ENCODE measurements at regions not wholly inside any gene's neighbourhood (a gene's known extent, or its start where the extent isn't known, plus 50 kb on each side); places are given as distances from the start of the nearest gene placed in this dataset.
"Not testable (repeated sequence)": the region's sequence is repeated elsewhere in the genome, so short reads cannot be mapped to it uniquely, and the experiment has no call there.

- Histone ChIP-seq H3K9ac (ENCODE audit: insufficient read depth, low read length, poor library complexity, severe bottlenecking) (no peak overlapping the region), H3K9me3 (replicated peaks in 1 of 2; ENCODE audit: control insufficient read depth in 1 of 2, insufficient read depth in 1 of 2, low read length in 2 of 2) (peaks cover 0 to 12% of the 10 kb centered on the region in 2 donors), H4K20me1 (ENCODE audit: insufficient read depth, low read length) (no peaks in the 10 kb centered on the region), H3K27ac (ENCODE audit: low read depth in 1 of 2, low read length in 2 of 2) (no peak overlapping the region), H3K36me3 (replicated peaks in 1 of 2; ENCODE audit: control insufficient read depth in 1 of 2, insufficient read depth in 2 of 2, low read length in 2 of 2) (no peaks in the 10 kb centered on the region), H3K4me3 (replicated peaks in 1 of 3; ENCODE audit: low read depth in 2 of 3, low read length in 3 of 3) (no peak overlapping the region), H3K4me1 (ENCODE audit: control insufficient read depth in 1 of 2, insufficient read depth in 2 of 2, low read length in 2 of 2) (no peaks in the 10 kb centered on the region), H3K4me2 (replicated peaks; ENCODE audit: extremely low read depth, low read length, poor library complexity, severe bottlenecking) (no peak overlapping the region), H2AFZ (ENCODE audit: insufficient read depth, low read depth, low read length, poor library complexity, severe bottlenecking) (no peak overlapping the region), H3K27me3 (ENCODE audit: control insufficient read depth in 2 of 2, insufficient read depth in 2 of 2, low read length in 2 of 2) (no peaks in the 10 kb centered on the region), H3K79me2 (ENCODE audit: insufficient read depth, low read length) (no peaks in the 10 kb centered on the region)
- intact Hi-C loops (cut with micrococcal nuclease): no loop called here
- Mint-ChIP-seq H3K27ac (no peak overlapping the region), H3K9me3 (peaks cover 5 to 13% (median 9%) of the 10 kb centered on the region in 7 donors), H3K36me3 (no peaks in the 10 kb centered on the region), H3K27me3 (ENCODE audit: low read depth in 3 of 3) (no peaks in the 10 kb centered on the region), H3K4me1 (peaks cover 9% of the 10 kb centered on the region), H3K4me3 (peak overlapping the region in 1 of 2 donors; percentile 51)
- DNase-seq: no peak
- TF ChIP-seq, protein P1, sequence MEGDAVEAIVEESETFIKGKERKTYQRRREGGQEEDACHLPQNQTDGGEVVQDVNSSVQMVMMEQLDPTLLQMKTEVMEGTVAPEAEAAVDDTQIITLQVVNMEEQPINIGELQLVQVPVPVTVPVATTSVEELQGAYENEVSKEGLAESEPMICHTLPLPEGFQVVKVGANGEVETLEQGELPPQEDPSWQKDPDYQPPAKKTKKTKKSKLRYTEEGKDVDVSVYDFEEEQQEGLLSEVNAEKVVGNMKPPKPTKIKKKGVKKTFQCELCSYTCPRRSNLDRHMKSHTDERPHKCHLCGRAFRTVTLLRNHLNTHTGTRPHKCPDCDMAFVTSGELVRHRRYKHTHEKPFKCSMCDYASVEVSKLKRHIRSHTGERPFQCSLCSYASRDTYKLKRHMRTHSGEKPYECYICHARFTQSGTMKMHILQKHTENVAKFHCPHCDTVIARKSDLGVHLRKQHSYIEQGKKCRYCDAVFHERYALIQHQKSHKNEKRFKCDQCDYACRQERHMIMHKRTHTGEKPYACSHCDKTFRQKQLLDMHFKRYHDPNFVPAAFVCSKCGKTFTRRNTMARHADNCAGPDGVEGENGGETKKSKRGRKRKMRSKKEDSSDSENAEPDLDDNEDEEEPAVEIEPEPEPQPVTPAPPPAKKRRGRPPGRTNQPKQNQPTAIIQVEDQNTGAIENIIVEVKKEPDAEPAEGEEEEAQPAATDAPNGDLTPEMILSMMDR (IDR thresholded peaks at IDR 0.05): no peak
- 20% methylated on average over 1 of the region's 3 CpGs for WGBS (ENCODE audit: insufficient coverage)
Observed at GRCh38 chr12:19916974-19917373, 451.4 kb upstream of the PDE3A start.

DNA sequence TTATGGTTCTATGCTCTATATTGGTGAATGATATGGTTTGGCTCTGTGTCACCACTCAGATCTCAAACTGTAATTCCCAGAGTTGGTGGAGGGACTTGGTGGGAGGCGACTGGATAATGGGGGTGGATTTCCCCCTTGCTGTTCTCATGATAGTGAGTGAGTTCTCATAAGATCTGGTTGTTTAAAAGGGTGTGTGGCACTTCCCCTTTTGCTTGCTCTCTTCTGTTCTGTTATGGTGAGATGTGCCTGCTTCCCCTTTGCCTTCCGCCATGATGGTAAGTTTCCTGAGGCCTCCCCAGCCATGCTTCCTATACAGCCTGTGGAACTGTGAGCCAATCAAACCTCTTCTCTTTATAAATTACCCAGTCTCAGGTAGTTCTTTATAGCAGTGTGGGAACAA is 446.6 kb upstream of the PDE3A start:
- H3K4me3 ChIP-seq (replicated peaks in 1 of 3; ENCODE audit: low read depth in 2 of 3, low read length in 3 of 3); H2AFZ ChIP-seq (ENCODE audit: insufficient read depth, low read depth, low read length, poor library complexity, severe bottlenecking); H3K4me2 ChIP-seq (replicated peaks; ENCODE audit: extremely low read depth, low read length, poor library complexity, severe bottlenecking); H3K9ac ChIP-seq (ENCODE audit: insufficient read depth, low read length, poor library complexity, severe bottlenecking); H3K36me3 ChIP-seq (replicated peaks in 1 of 2; ENCODE audit: control insufficient read depth in 1 of 2, insufficient read depth in 2 of 2, low read length in 2 of 2); H4K20me1 ChIP-seq (ENCODE audit: insufficient read depth, low read length); intact Hi-C loops (cut with micrococcal nuclease); H3K79me2 ChIP-seq (ENCODE audit: insufficient read depth, low read length); H3K36me3 Mint-ChIP-seq; H3K4me1 Mint-ChIP-seq; H3K27me3 Mint-ChIP-seq (ENCODE audit: low read depth in 3 of 3); H3K4me3 Mint-ChIP-seq; H3K27me3 ChIP-seq (ENCODE audit: control insufficient read depth in 2 of 2, insufficient read depth in 2 of 2, low read length in 2 of 2); H3K27ac ChIP-seq (ENCODE audit: low read depth in 1 of 2, low read length in 2 of 2); H3K4me1 ChIP-seq (ENCODE audit: control insufficient read depth in 1 of 2, insufficient read depth in 2 of 2, low read length in 2 of 2): not testable (repeated sequence)
- WGBS (ENCODE audit: insufficient coverage): 89% methylated on average over 1 of the region's 2 CpGs
- peak overlapping the region in 4 of 7 donors; percentile 17 to 80 (median 62) for H3K27ac Mint-ChIP-seq
- DNase-seq: peak; percentile 35 to 74 (median 40)
- H3K9me3 ChIP-seq (replicated peaks in 1 of 2; ENCODE audit: control insufficient read depth in 1 of 2, insufficient read depth in 1 of 2, low read length in 2 of 2): peaks cover 0 to 12% of the 10 kb centered on the region in 2 donors
- H3K9me3 Mint-ChIP-seq: peaks cover 5 to 22% (median 12%) of the 10 kb centered on the region in 7 donors
